Lung microvascular endothelial cell (primary cell): ENCODE measurements at regions not wholly inside any gene's neighbourhood (a gene's known extent, or its start where the extent isn't known, plus 50 kb on each side); places are given as distances from the start of the nearest gene placed in this dataset.
"Not testable (repeated sequence)": the region's sequence is repeated elsewhere in the genome, so short reads cannot be mapped to it uniquely, and the experiment has no call there.

Experiments
- DNase-seq, 2 donors: peaks; one replicate each; pipeline versions ENCODE4 v3.0.0 to v3.0.0-alpha.2; 2010; ENCODE audit warnings: low read depth in 2 of 2

- no peak for DNase-seq
Measured at GRCh38 chr5:17398866-17399835, 98.9 kb upstream of the TAF11L2 start.

- DNase-seq: no peak
Measured at GRCh38 chr5:17399931-17400330, 98.1 kb upstream of the TAF11L2 start.

GRCh38 chr5:17400724-17401469 lies 97.1 kb upstream of the TAF11L2 start:
- DNase-seq: no peak

GRCh38 chr5:17401470-17402288 lies 96.4 kb upstream of the TAF11L2 start:
- DNase-seq: no peak

- DNase-seq: no peak
Measured at GRCh38 chr5:17402289-17403121, 95.5 kb upstream of the TAF11L2 start.

GRCh38 chr5:17403695-17404490 lies 94.1 kb upstream of the TAF11L2 start:
- DNase-seq: no peak

GRCh38 chr5:17405976-17406375 lies 92.1 kb upstream of the TAF11L2 start:
- DNase-seq: no peak

GRCh38 chr5:17406423-17406838 lies 91.6 kb upstream of the TAF11L2 start:
- no peak for DNase-seq

- no peak for DNase-seq
Measured at GRCh38 chr5:17411436-17412402, 86.3 kb upstream of the TAF11L2 start.

- DNase-seq: no peak
Measured at GRCh38 chr5:17412760-17413671, 85.0 kb upstream of the TAF11L2 start.

- DNase-seq: no peak
Measured at GRCh38 chr5:17413691-17414090, 84.3 kb upstream of the TAF11L2 start.

GRCh38 chr5:17415321-17415758 lies 82.7 kb upstream of the TAF11L2 start:
- no peak for DNase-seq

- not testable (repeated sequence) for DNase-seq
Measured at GRCh38 chr5:17416374-17416773, 81.7 kb upstream of the TAF11L2 start.

GRCh38 chr5:17424674-17425073 lies 73.4 kb upstream of the TAF11L2 start:
- no peak for DNase-seq

GRCh38 chr5:17425385-17426070 lies 72.5 kb upstream of the TAF11L2 start:
- DNase-seq: no peak

- DNase-seq: no peak
Measured at GRCh38 chr5:17426104-17426749, 71.8 kb upstream of the TAF11L2 start.
